ENCODE measurements at regions not wholly inside any gene's neighbourhood (a gene's known extent, or its start where the extent isn't known, plus 50 kb on each side); places are given as distances from the start of the nearest gene placed in this dataset.
A peak's percentile ranks its signal among the peaks of the same experiment; 100 is the strongest.

GRCh38 chr2:12606472-12607000 is 110.2 kb upstream of the TRIB2 start:
- TF ChIP-seq CTCF (conservative IDR thresholded peaks at IDR 0.05; ENCODE audit: low read depth, low read length): peak; percentile 26
- H3K4me3 ChIP-seq (ENCODE audit: low read depth, low read length): no peak overlapping the region
- DNase-seq (ENCODE audit: low read depth): no peak

- no peak for TF ChIP-seq CTCF (conservative IDR thresholded peaks at IDR 0.05; ENCODE audit: low read depth, low read length)
- peak; percentile 80 for DNase-seq (ENCODE audit: low read depth)
These were observed 108.8 kb upstream of the TRIB2 start for GRCh38 chr2:12607971-12608370.

GRCh38 chr2:12610314-12610713 is 106.4 kb upstream of the TRIB2 start:
- H3K4me3 ChIP-seq (ENCODE audit: low read depth, low read length): no peak overlapping the region
- DNase-seq (ENCODE audit: low read depth): no peak
- no peak for TF ChIP-seq CTCF (conservative IDR thresholded peaks at IDR 0.05; ENCODE audit: low read depth, low read length)

More at GRCh38 chr2:12607971-12608370, 108.8 kb upstream of the TRIB2 start:
- no peak overlapping the region for H3K4me3 ChIP-seq (ENCODE audit: low read depth, low read length)

- DNase-seq (ENCODE audit: low read depth): no peak
- no peak overlapping the region for H3K4me3 ChIP-seq (ENCODE audit: low read depth, low read length)
- TF ChIP-seq CTCF (conservative IDR thresholded peaks at IDR 0.05; ENCODE audit: low read depth, low read length): no peak
These were observed 104.6 kb upstream of the TRIB2 start for GRCh38 chr2:12612168-12612567.

- no peak for TF ChIP-seq CTCF (conservative IDR thresholded peaks at IDR 0.05; ENCODE audit: low read depth, low read length)
- no peak overlapping the region for H3K4me3 ChIP-seq (ENCODE audit: low read depth, low read length)
- no peak for DNase-seq (ENCODE audit: low read depth)
These were observed 104.1 kb upstream of the TRIB2 start for GRCh38 chr2:12612671-12613070.

- TF ChIP-seq CTCF (conservative IDR thresholded peaks at IDR 0.05; ENCODE audit: low read depth, low read length): no peak
- DNase-seq (ENCODE audit: low read depth): peak; percentile 84
- peak overlapping the region; percentile 1 for H3K4me3 ChIP-seq (ENCODE audit: low read depth, low read length)
These were observed 103.5 kb upstream of the TRIB2 start for GRCh38 chr2:12613137-12613835.

GRCh38 chr2:12615509-12615908 is 101.2 kb upstream of the TRIB2 start:
- no peak overlapping the region for H3K4me3 ChIP-seq (ENCODE audit: low read depth, low read length)
- no peak for TF ChIP-seq CTCF (conservative IDR thresholded peaks at IDR 0.05; ENCODE audit: low read depth, low read length)
- DNase-seq (ENCODE audit: low read depth): no peak

Measured in epithelial cell of proximal tubule (primary cell).